K562 (cell line): ENCODE measurements at regions not wholly inside any gene's neighbourhood (a gene's known extent, or its start where the extent isn't known, plus 50 kb on each side); places are given as distances from the start of the nearest gene placed in this dataset.

ENCODE experiments used
- ZNF696 ChIP-seq: fragments of 250-450 bp; sonication (Bioruptor Pico); conservative IDR thresholded peaks from 2 replicates; pipeline ENCODE4 v1.4.0; 2020; ENCODE audit warnings: mild to moderate bottlenecking, moderate library complexity
- TF ChIP-seq, protein P1 (sequence below): fragments of 200-600 bp; sonication (generic); IDR thresholded peaks from one replicate; pipeline ENCODE4 v1.6.1; 2012; ENCODE audit warnings: mild to moderate bottlenecking, low read depth, low read length, inconsistent platforms

DNA sequence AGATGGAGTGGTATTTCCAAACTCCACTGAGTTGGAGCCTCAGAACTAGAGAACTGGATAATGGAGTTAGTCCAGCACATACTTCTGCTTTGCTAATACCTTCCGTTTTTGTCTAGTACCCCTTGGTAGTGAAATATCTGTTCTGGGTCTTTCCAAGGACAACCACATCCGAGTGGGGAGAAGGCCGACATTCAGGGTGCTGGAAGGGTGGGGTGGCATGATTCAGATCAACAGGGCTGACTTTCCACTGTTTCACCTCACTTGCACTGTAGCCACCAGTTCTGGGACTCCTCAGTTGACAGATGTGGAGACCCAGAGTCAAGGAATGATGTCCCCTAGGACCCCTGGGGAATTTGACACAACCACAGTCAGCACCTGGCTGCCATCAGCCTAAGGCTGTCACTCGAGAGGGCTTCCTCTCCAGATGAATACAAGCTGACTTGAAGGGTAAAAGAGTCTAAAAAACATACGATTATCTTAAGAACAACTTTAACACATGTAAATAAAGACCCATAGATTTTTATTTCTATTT lies 84.8 kb upstream of the HNF1B start (continued):
- TF ChIP-seq, protein P1, sequence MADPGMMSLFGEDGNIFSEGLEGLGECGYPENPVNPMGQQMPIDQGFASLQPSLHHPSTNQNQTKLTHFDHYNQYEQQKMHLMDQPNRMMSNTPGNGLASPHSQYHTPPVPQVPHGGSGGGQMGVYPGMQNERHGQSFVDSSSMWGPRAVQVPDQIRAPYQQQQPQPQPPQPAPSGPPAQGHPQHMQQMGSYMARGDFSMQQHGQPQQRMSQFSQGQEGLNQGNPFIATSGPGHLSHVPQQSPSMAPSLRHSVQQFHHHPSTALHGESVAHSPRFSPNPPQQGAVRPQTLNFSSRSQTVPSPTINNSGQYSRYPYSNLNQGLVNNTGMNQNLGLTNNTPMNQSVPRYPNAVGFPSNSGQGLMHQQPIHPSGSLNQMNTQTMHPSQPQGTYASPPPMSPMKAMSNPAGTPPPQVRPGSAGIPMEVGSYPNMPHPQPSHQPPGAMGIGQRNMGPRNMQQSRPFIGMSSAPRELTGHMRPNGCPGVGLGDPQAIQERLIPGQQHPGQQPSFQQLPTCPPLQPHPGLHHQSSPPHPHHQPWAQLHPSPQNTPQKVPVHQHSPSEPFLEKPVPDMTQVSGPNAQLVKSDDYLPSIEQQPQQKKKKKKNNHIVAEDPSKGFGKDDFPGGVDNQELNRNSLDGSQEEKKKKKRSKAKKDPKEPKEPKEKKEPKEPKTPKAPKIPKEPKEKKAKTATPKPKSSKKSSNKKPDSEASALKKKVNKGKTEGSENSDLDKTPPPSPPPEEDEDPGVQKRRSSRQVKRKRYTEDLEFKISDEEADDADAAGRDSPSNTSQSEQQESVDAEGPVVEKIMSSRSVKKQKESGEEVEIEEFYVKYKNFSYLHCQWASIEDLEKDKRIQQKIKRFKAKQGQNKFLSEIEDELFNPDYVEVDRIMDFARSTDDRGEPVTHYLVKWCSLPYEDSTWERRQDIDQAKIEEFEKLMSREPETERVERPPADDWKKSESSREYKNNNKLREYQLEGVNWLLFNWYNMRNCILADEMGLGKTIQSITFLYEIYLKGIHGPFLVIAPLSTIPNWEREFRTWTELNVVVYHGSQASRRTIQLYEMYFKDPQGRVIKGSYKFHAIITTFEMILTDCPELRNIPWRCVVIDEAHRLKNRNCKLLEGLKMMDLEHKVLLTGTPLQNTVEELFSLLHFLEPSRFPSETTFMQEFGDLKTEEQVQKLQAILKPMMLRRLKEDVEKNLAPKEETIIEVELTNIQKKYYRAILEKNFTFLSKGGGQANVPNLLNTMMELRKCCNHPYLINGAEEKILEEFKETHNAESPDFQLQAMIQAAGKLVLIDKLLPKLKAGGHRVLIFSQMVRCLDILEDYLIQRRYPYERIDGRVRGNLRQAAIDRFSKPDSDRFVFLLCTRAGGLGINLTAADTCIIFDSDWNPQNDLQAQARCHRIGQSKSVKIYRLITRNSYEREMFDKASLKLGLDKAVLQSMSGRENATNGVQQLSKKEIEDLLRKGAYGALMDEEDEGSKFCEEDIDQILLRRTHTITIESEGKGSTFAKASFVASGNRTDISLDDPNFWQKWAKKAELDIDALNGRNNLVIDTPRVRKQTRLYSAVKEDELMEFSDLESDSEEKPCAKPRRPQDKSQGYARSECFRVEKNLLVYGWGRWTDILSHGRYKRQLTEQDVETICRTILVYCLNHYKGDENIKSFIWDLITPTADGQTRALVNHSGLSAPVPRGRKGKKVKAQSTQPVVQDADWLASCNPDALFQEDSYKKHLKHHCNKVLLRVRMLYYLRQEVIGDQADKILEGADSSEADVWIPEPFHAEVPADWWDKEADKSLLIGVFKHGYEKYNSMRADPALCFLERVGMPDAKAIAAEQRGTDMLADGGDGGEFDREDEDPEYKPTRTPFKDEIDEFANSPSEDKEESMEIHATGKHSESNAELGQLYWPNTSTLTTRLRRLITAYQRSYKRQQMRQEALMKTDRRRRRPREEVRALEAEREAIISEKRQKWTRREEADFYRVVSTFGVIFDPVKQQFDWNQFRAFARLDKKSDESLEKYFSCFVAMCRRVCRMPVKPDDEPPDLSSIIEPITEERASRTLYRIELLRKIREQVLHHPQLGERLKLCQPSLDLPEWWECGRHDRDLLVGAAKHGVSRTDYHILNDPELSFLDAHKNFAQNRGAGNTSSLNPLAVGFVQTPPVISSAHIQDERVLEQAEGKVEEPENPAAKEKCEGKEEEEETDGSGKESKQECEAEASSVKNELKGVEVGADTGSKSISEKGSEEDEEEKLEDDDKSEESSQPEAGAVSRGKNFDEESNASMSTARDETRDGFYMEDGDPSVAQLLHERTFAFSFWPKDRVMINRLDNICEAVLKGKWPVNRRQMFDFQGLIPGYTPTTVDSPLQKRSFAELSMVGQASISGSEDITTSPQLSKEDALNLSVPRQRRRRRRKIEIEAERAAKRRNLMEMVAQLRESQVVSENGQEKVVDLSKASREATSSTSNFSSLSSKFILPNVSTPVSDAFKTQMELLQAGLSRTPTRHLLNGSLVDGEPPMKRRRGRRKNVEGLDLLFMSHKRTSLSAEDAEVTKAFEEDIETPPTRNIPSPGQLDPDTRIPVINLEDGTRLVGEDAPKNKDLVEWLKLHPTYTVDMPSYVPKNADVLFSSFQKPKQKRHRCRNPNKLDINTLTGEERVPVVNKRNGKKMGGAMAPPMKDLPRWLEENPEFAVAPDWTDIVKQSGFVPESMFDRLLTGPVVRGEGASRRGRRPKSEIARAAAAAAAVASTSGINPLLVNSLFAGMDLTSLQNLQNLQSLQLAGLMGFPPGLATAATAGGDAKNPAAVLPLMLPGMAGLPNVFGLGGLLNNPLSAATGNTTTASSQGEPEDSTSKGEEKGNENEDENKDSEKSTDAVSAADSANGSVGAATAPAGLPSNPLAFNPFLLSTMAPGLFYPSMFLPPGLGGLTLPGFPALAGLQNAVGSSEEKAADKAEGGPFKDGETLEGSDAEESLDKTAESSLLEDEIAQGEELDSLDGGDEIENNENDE: no peak
- TF ChIP-seq ZNF696 (CRISPR knock-in tag): no peak
